CD14-positive monocyte (primary cell): ENCODE measurements at regions not wholly inside any gene's neighbourhood (a gene's known extent, or its start where the extent isn't known, plus 50 kb on each side); places are given as distances from the start of the nearest gene placed in this dataset.

ENCODE experiments used
- DNase-seq, 3 donors: peaks; one replicate each; pipeline ENCODE4 v3.0.0-alpha.2; 2011 to 2022
- H2AFZ ChIP-seq: 2 replicates; pipeline ENCODE4 v1.6.0; 2012; ENCODE audit warnings: mild to moderate bottlenecking, low read depth, low read length, inconsistent platforms; ENCODE audit not compliant: insufficient read depth, poor library complexity, severe bottlenecking
- H3K27ac ChIP-seq, 2 donors: 1 replicate in 1 of 2; 2 replicates in 1 of 2; pipeline ENCODE4 v1.5.1; 2012 to 2013; ENCODE audit warnings: low read length in 2 of 2, control low read depth in 1 of 2, inconsistent platforms in 1 of 2, low read depth in 1 of 2, mild to moderate bottlenecking in 1 of 2
- H3K27me3 ChIP-seq, 2 donors: one replicate each; pipeline versions ENCODE4 v1.6.0 to v1.6.1; 2011 to 2013; ENCODE audit warnings: low read length in 2 of 2; ENCODE audit not compliant: control insufficient read depth in 2 of 2, insufficient read depth in 2 of 2
- H3K36me3 ChIP-seq, 2 donors: replicated peaks in 1 of 2; 1 replicate in 1 of 2; 2 replicates in 1 of 2; pipeline versions ENCODE4 v1.5.1 to v1.6.1; 2012 to 2013; ENCODE audit warnings: low read length in 2 of 2, control low read depth in 1 of 2, inconsistent platforms in 1 of 2, mild to moderate bottlenecking in 1 of 2; ENCODE audit not compliant: insufficient read depth in 2 of 2, control insufficient read depth in 1 of 2
- H3K4me1 ChIP-seq, 2 donors: 1 replicate in 1 of 2; 2 replicates in 1 of 2; pipeline versions ENCODE4 v1.5.1 to v1.6.1; 2012 to 2013; ENCODE audit warnings: low read length in 2 of 2, control low read depth in 1 of 2, inconsistent platforms in 1 of 2, mild to moderate bottlenecking in 1 of 2, moderate library complexity in 1 of 2; ENCODE audit not compliant: insufficient read depth in 2 of 2, control insufficient read depth in 1 of 2
- H3K4me2 ChIP-seq: replicated peaks from 2 replicates; pipeline ENCODE3; 2012; ENCODE audit warnings: low read length, moderate library complexity, mild to moderate bottlenecking; ENCODE audit not compliant: poor library complexity, severe bottlenecking; ENCODE audit errors: extremely low read depth
- H3K4me3 ChIP-seq, 3 experiments: fragments of 200-600 bp in 1 of 3; sonication (generic) in 1 of 3; replicated peaks in 1 of 3; 1 replicate in 2 of 3; 2 replicates in 1 of 3; pipeline ENCODE4 v1.5.1; 2011 to 2013; ENCODE audit warnings: low read length in 3 of 3, mild to moderate bottlenecking in 3 of 3, control low read depth in 2 of 3, low read depth in 2 of 3, inconsistent platforms in 1 of 3, moderate library complexity in 1 of 3
- H3K79me2 ChIP-seq: 2 replicates; pipeline ENCODE4 v1.6.0; 2012; ENCODE audit warnings: mild to moderate bottlenecking, control low read depth, inconsistent platforms, low read length, moderate library complexity; ENCODE audit not compliant: insufficient read depth
- H3K9ac ChIP-seq: 2 replicates; pipeline ENCODE4 v1.6.0; 2017; ENCODE audit warnings: low read length, mild to moderate bottlenecking; ENCODE audit not compliant: insufficient read depth, poor library complexity, severe bottlenecking
- H3K9me3 ChIP-seq, 2 donors: replicated peaks in 1 of 2; 1 replicate in 1 of 2; 2 replicates in 1 of 2; pipeline versions ENCODE4 v1.5.1 to v1.6.1; 2012 to 2013; ENCODE audit warnings: low read length in 2 of 2, control low read depth in 1 of 2; ENCODE audit not compliant: control insufficient read depth in 1 of 2, insufficient read depth in 1 of 2
- H4K20me1 ChIP-seq: 2 replicates; pipeline ENCODE4 v1.6.0; 2012; ENCODE audit warnings: mild to moderate bottlenecking, low read length, control low read depth, moderate library complexity; ENCODE audit not compliant: insufficient read depth
- H3K27ac Mint-ChIP-seq, 7 donors: one replicate each; pipeline ENCODE4 v1.8.0; 2020; ENCODE audit warnings: mild to moderate bottlenecking in 7 of 7, mixed read lengths in 7 of 7, moderate library complexity in 6 of 7, inconsistent platforms in 2 of 7
- H3K27me3 Mint-ChIP-seq, 3 donors: one replicate each; pipeline ENCODE4 v1.8.0; 2021 to 2022; ENCODE audit warnings: low read depth in 3 of 3, mild to moderate bottlenecking in 3 of 3, mixed read lengths in 3 of 3, moderate library complexity in 3 of 3, inconsistent platforms in 1 of 3
- H3K36me3 Mint-ChIP-seq, 2 donors: one replicate each; pipeline ENCODE4 v1.8.0; 2020; ENCODE audit warnings: mixed read lengths in 2 of 2, inconsistent platforms in 1 of 2, mild to moderate bottlenecking in 1 of 2
- H3K4me1 Mint-ChIP-seq: one replicate; pipeline ENCODE4 v1.8.0; 2020; ENCODE audit warnings: mild to moderate bottlenecking, mixed read lengths
- H3K4me3 Mint-ChIP-seq, 2 donors: one replicate each; pipeline ENCODE4 v1.8.0; 2020; ENCODE audit warnings: mild to moderate bottlenecking in 2 of 2, mixed read lengths in 2 of 2, moderate library complexity in 1 of 2
- H3K9me3 Mint-ChIP-seq, 7 donors: one replicate each; pipeline ENCODE4 v1.8.0; 2020 to 2022; ENCODE audit warnings: mixed read lengths in 7 of 7, mild to moderate bottlenecking in 6 of 7, moderate library complexity in 6 of 7, inconsistent platforms in 2 of 7
- CTCF ChIP-seq: fragments of 200-600 bp; IDR thresholded peaks from one replicate; pipeline ENCODE4 v1.8.0; 2022; ENCODE audit warnings: antibody characterized with exemption, mild to moderate bottlenecking
- WGBS: methylation state at CpG from one replicate; pipeline ENCODE4 v1.1.5; 2013; ENCODE audit warnings: missing lambda C conversion rate; ENCODE audit not compliant: insufficient coverage; 5-methylcytosine and 5-hydroxymethylcytosine counted together
- intact Hi-C, 2 donors: fragments of 100-400 bp; cut with micrococcal nuclease; formaldehyde crosslinking; loops; one replicate each; pipeline versions ENCODE4 v1.15.0 to v1.15.1; 2023

DNA sequence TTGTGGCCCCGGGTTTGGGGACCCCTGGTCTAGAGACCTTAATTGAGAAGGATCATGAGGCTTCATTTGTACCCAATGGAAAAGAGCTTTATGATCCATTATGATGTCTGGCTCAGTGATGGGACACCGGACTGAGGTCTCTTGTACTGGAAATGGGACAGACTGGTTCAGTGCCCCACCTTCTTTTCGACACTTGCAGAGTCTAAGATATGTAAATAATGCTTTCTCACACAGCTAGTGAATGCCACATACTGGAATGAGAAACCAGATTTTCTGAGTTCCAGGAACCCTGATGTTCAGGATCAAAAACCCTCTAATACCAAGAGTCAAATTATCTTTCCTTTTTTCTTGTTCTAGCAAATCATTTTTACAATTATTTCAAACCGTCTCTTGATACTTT is 116.3 kb upstream of the ARPP21 start:
- 94% methylated on average over 2 of the region's 4 CpGs for WGBS
- intact Hi-C loops: no loop called here
- TF ChIP-seq CTCF: no peak
- Mint-ChIP-seq H3K36me3 (no peaks in the 10 kb centered on the region), H3K4me1 (no peaks in the 10 kb centered on the region), H3K27ac (no peak overlapping the region), H3K9me3 (peaks cover 0 to 3% (median 1%) of the 10 kb centered on the region in 7 donors), H3K4me3 (no peak overlapping the region), H3K27me3 (no peaks in the 10 kb centered on the region)
- Histone ChIP-seq H3K27ac (no peak overlapping the region), H3K36me3 (no peaks in the 10 kb centered on the region), H3K79me2 (no peaks in the 10 kb centered on the region), H3K4me3 (no peak overlapping the region), H3K9ac (no peak overlapping the region), H3K4me2 (no peak overlapping the region), H4K20me1 (no peaks in the 10 kb centered on the region), H2AFZ (no peak overlapping the region), H3K9me3 (no peaks in the 10 kb centered on the region), H3K27me3 (no peaks in the 10 kb centered on the region), H3K4me1 (no peaks in the 10 kb centered on the region)
- no peak for DNase-seq

DNA sequence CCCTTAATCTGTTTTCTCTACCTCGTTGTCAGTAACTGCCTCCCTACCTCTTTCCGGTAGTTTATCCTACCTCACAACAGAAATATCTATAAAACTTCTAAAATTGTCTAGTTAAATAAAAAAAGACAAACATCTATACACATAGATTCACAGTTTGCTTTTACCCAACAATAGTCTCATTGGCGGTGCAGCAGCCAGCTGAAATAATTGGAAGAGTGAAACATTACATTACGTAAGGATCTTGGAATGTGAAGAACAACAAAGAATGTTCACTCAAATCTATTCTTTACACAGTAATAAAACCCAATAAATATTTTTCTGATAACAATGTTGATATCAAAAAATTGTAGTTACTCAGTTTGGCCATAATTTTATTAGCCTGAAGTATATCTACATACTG is 115.5 kb upstream of the ARPP21 start:
- H4K20me1 ChIP-seq: no peaks in the 10 kb centered on the region
- H3K27me3 Mint-ChIP-seq: no peaks in the 10 kb centered on the region
- no peaks in the 10 kb centered on the region for H3K79me2 ChIP-seq
- H3K27ac ChIP-seq: no peak overlapping the region
- H3K4me1 ChIP-seq: no peaks in the 10 kb centered on the region
- no peaks in the 10 kb centered on the region for H3K36me3 Mint-ChIP-seq
- H3K9ac ChIP-seq: no peak overlapping the region
- no peak for TF ChIP-seq CTCF
- H3K9me3 ChIP-seq: no peaks in the 10 kb centered on the region
- no peak overlapping the region for H3K4me3 Mint-ChIP-seq
- H3K4me1 Mint-ChIP-seq: no peaks in the 10 kb centered on the region
- no peaks in the 10 kb centered on the region for H3K36me3 ChIP-seq
- no peak overlapping the region for H3K27ac Mint-ChIP-seq
- intact Hi-C loops: no loop called here
- peaks cover 0 to 3% (median 1%) of the 10 kb centered on the region in 7 donors for H3K9me3 Mint-ChIP-seq
- no peak overlapping the region for H3K4me3 ChIP-seq
- no peak for DNase-seq
- WGBS: no CpG with 5 or more reads among the region's 4 CpGs
- H3K27me3 ChIP-seq: no peaks in the 10 kb centered on the region
- H2AFZ ChIP-seq: no peak overlapping the region
- H3K4me2 ChIP-seq: no peak overlapping the region
